OCI-LY7 (cell line): ENCODE measurements at regions not wholly inside any gene's neighbourhood (a gene's known extent, or its start where the extent isn't known, plus 50 kb on each side); places are given as distances from the start of the nearest gene placed in this dataset.

ENCODE experiments used
- EZH2phosphoT487 ChIP-seq: fragments of 200-600 bp; sonication (generic); IDR thresholded peaks from 2 replicates; pipeline ENCODE4 v1.6.1; 2018; ENCODE audit warnings: low read depth, borderline replicate concordance, mild to moderate bottlenecking, mixed run types, antibody characterized with exemption, low read length, moderate library complexity, mixed read lengths
- TF ChIP-seq, protein P1 (sequence below): fragments of 200-600 bp; sonication (generic); conservative IDR thresholded peaks from 2 replicates; pipeline ENCODE4 v1.5.1; 2014; ENCODE audit warnings: mild to moderate bottlenecking, antibody characterized with exemption, low read length, moderate library complexity, mixed read lengths

- TF ChIP-seq, protein P1, sequence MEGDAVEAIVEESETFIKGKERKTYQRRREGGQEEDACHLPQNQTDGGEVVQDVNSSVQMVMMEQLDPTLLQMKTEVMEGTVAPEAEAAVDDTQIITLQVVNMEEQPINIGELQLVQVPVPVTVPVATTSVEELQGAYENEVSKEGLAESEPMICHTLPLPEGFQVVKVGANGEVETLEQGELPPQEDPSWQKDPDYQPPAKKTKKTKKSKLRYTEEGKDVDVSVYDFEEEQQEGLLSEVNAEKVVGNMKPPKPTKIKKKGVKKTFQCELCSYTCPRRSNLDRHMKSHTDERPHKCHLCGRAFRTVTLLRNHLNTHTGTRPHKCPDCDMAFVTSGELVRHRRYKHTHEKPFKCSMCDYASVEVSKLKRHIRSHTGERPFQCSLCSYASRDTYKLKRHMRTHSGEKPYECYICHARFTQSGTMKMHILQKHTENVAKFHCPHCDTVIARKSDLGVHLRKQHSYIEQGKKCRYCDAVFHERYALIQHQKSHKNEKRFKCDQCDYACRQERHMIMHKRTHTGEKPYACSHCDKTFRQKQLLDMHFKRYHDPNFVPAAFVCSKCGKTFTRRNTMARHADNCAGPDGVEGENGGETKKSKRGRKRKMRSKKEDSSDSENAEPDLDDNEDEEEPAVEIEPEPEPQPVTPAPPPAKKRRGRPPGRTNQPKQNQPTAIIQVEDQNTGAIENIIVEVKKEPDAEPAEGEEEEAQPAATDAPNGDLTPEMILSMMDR, result no peak
- TF ChIP-seq EZH2phosphoT487, result no peak
Observed at GRCh38 chrX:9195199-9195880, 161.4 kb upstream of the FAM9B start.
